Activated CD8-positive, alpha-beta T cell treated with anti-CD3 and anti-CD28 coated beads for 36 hours (primary cell): ENCODE measurements at regions not wholly inside any gene's neighbourhood (a gene's known extent, or its start where the extent isn't known, plus 50 kb on each side); places are given as distances from the start of the nearest gene placed in this dataset.

Source experiments
- ATAC-seq: fragments of 200-7000 bp; cut with Tn5 transposase; one replicate; pipeline ENCODE4 v1.10.0; 2021; ENCODE audit warnings: mild to moderate bottlenecking, moderate library complexity
- CTCF ChIA-PET: fragments of 350-600 bp; sonication (Branson Sonifier 250); formaldehyde crosslinking; loops from one replicate; lab custom pipeline; 2021; ENCODE audit warnings: antibody characterized with exemption; lab: Charles Lee
- POLR2A ChIA-PET: fragments of 350-600 bp; sonication (Branson Sonifier 250); formaldehyde crosslinking; loops from one replicate; lab custom pipeline; 2021; ENCODE audit warnings: antibody characterized with exemption; lab: Charles Lee
- DNase-seq: peaks from one replicate; pipeline ENCODE4 v3.0.0-alpha.2; 2020
- H3K27ac Mint-ChIP-seq: one replicate; pipeline ENCODE4 v1.8.0; 2021; ENCODE audit warnings: mild to moderate bottlenecking, mixed read lengths
- H3K27me3 Mint-ChIP-seq: one replicate; pipeline ENCODE4 v1.8.0; 2021; ENCODE audit warnings: mixed read lengths
- H3K36me3 Mint-ChIP-seq: one replicate; pipeline ENCODE4 v1.8.0; 2021; ENCODE audit warnings: low read depth, mixed read lengths
- H3K4me1 Mint-ChIP-seq: one replicate; pipeline ENCODE4 v1.8.0; 2021; ENCODE audit warnings: low read depth, mixed read lengths
- H3K4me3 Mint-ChIP-seq: one replicate; pipeline ENCODE4 v1.8.0; 2021; ENCODE audit warnings: mild to moderate bottlenecking, moderate library complexity, mixed read lengths
- H3K9me3 Mint-ChIP-seq: one replicate; pipeline ENCODE4 v1.8.0; 2021; ENCODE audit warnings: mixed read lengths
- intact Hi-C: fragments of 100-400 bp; cut with micrococcal nuclease; formaldehyde crosslinking; loops from one replicate; pipeline ENCODE4 v1.10.0; 2022
- TF ChIP-seq, protein P1 (sequence below): fragments of 200-600 bp; IDR thresholded peaks from one replicate; pipeline ENCODE4 v1.8.0; 2022; ENCODE audit warnings: antibody characterized with exemption, mild to moderate bottlenecking

DNA sequence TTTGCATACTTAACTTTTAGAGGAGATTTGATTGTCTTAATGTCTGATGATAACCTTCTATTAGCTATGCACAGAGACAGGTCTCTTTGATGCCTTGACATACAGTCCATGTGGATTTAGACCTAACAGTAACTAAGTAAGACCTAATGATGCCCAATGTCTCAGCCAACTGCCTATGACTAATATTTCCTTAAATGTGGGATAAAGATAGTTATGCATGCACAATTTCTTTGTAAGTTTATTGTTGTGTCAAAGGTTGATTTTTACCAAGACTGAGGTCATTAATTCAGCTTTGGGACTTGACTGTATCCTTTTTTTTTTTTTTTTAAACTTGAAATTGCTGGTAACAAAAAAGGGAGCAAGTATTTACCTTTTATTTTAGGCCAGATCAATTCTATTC is 450.0 kb downstream of the HAO1 start:
- peaks cover 14% of the 10 kb centered on the region for H3K9me3 Mint-ChIP-seq
- DNase-seq (no peak), ATAC-seq (no peak)
- H3K27me3 Mint-ChIP-seq = no peaks in the 10 kb centered on the region
- intact Hi-C loops = no loop called here
- ChIA-PET CTCF (no interaction called here), POLR2A (no interaction called here)
- H3K27ac Mint-ChIP-seq = no peak overlapping the region
- H3K4me1 Mint-ChIP-seq = no peaks in the 10 kb centered on the region
- no peak overlapping the region for H3K4me3 Mint-ChIP-seq
- no peaks in the 10 kb centered on the region for H3K36me3 Mint-ChIP-seq
- TF ChIP-seq, protein P1, sequence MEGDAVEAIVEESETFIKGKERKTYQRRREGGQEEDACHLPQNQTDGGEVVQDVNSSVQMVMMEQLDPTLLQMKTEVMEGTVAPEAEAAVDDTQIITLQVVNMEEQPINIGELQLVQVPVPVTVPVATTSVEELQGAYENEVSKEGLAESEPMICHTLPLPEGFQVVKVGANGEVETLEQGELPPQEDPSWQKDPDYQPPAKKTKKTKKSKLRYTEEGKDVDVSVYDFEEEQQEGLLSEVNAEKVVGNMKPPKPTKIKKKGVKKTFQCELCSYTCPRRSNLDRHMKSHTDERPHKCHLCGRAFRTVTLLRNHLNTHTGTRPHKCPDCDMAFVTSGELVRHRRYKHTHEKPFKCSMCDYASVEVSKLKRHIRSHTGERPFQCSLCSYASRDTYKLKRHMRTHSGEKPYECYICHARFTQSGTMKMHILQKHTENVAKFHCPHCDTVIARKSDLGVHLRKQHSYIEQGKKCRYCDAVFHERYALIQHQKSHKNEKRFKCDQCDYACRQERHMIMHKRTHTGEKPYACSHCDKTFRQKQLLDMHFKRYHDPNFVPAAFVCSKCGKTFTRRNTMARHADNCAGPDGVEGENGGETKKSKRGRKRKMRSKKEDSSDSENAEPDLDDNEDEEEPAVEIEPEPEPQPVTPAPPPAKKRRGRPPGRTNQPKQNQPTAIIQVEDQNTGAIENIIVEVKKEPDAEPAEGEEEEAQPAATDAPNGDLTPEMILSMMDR = no peak

- POLR2A ChIA-PET = no interaction called here
- intact Hi-C loops = no loop called here
- Mint-ChIP-seq H3K9me3 (peaks cover 14% of the 10 kb centered on the region), H3K4me3 (no peak overlapping the region), H3K27ac (no peak overlapping the region), H3K36me3 (no peaks in the 10 kb centered on the region), H3K27me3 (no peaks in the 10 kb centered on the region), H3K4me1 (no peaks in the 10 kb centered on the region)
- TF ChIP-seq, protein P1 = no peak
- CTCF ChIA-PET = no interaction called here
- no peak for ATAC-seq
- no peak for DNase-seq
Measured at GRCh38 chr20:7492257-7492656, 448.0 kb downstream of the HAO1 start.

DNA sequence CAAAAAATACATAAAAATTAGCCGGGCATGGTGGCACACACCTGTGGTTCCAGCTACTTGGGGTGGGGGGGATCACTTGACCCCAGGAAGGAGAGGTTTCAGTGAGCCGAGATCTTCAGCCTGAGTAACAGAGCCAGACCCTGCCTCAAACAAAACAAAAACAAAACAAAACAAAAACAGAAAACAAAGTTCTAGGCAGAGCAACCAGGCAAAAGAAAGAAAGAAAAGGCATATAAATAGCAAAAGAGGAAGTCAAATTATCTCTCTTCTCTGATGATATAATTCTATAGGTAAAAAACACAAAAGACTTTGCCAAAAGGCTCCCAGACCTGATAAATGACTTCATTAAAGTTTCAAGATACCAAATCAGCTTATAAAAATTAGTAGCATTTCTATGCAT is 446.9 kb downstream of the HAO1 start:
- Mint-ChIP-seq H3K36me3 (no peaks in the 10 kb centered on the region), H3K4me1 (no peaks in the 10 kb centered on the region), H3K27me3 (no peaks in the 10 kb centered on the region), H3K27ac (no peak overlapping the region), H3K9me3 (peaks cover 14% of the 10 kb centered on the region), H3K4me3 (no peak overlapping the region)
- ChIA-PET POLR2A (no interaction called here), CTCF (no interaction called here)
- DNase-seq (no peak), ATAC-seq (no peak)
- intact Hi-C loops = no loop called here
- TF ChIP-seq, protein P1 = no peak

- Mint-ChIP-seq H3K4me1 (no peaks in the 10 kb centered on the region), H3K4me3 (no peak overlapping the region), H3K27ac (no peak overlapping the region), H3K27me3 (no peaks in the 10 kb centered on the region), H3K36me3 (no peaks in the 10 kb centered on the region), H3K9me3 (peaks cover 13% of the 10 kb centered on the region)
- TF ChIP-seq, protein P1 = no peak
- DNase-seq (no peak), ATAC-seq (no peak)
- POLR2A ChIA-PET = no interaction called here
- CTCF ChIA-PET = no interaction called here
- intact Hi-C loops = no loop called here
Measured at GRCh38 chr20:7496394-7496991, 443.8 kb downstream of the HAO1 start.

- ATAC-seq (no peak), DNase-seq (no peak)
- Mint-ChIP-seq H3K4me1 (no peaks in the 10 kb centered on the region), H3K4me3 (no peak overlapping the region), H3K9me3 (peaks cover 10% of the 10 kb centered on the region), H3K27ac (no peak overlapping the region), H3K36me3 (no peaks in the 10 kb centered on the region), H3K27me3 (no peaks in the 10 kb centered on the region)
- TF ChIP-seq, protein P1 = no peak
- ChIA-PET POLR2A (no interaction called here), CTCF (no interaction called here)
- intact Hi-C loops = no loop called here
Measured at GRCh38 chr20:7497985-7498384, 442.3 kb downstream of the HAO1 start.
